ENCODE measurements at regions not wholly inside any gene's neighbourhood (a gene's known extent, or its start where the extent isn't known, plus 50 kb on each side); places are given as distances from the start of the nearest gene placed in this dataset.

DNA sequence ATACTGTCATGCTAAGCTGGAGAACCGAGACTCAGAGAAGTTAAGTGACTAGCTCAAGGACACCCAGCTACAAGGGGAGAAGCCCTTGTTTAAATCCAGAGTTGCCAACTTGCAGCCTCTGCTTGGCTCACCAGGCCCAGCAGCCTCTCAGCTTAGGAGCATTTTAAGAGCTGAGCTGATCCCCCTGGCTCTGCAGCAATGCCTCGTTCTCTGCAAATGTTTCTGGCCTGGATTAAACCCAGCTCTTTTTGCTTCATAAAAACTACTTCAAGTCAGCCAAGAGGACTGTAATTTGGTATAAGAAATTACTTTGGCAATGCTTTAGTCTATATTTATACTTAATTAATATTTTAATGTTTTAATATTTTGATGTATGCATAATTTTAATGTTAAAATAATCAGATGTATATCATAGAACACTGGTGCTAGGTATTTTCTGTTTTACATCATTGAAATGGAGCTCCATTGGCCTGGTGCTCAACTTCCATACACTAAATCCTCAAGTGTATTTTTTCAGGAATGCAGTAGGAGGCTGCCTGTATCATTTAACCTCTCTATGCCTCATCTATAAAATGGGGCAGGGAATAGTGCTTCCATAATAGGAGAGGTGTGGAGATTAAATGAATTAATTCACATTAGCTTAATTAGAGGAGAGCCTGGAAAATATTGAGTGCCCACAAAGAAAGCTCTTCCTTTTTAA, 184.2 kb downstream of the EMX2 start:
- no peak for DNase-seq (ENCODE audit: low read depth, low spot score)
- Histone ChIP-seq H3K9me3 (ENCODE audit: control insufficient read depth in 1 of 2, insufficient read depth in 1 of 2, low read depth in 1 of 2, low read length in 2 of 2) (no peaks in the 10 kb centered on the region), H3K27me3 (ENCODE audit: insufficient read depth, low read length) (peaks cover 73% of the 10 kb centered on the region), H3K79me2 (ENCODE audit: insufficient read depth, low read length) (no peaks in the 10 kb centered on the region), H3K4me3 (replicated peaks in 1 of 2; ENCODE audit: low read depth in 1 of 2, low read length in 2 of 2) (no peak overlapping the region), H2AFZ (ENCODE audit: low read depth, low read length, poor library complexity, severe bottlenecking) (no peak overlapping the region), H3K4me2 (ENCODE audit: low read length) (no peak overlapping the region), H3K9ac (ENCODE audit: low read length) (no peak overlapping the region), H3K4me1 (ENCODE audit: control insufficient read depth in 1 of 2, insufficient read depth in 2 of 2, low read length in 2 of 2) (no peaks in the 10 kb centered on the region), H3K9me2 (ENCODE audit: insufficient read depth) (no peaks in the 10 kb centered on the region), H3K27ac (ENCODE audit: low read depth, low read length) (no peak overlapping the region), H4K20me1 (ENCODE audit: insufficient read depth) (no peaks in the 10 kb centered on the region), H3K36me3 (ENCODE audit: control insufficient read depth in 1 of 2, insufficient read depth in 2 of 2, low read length in 2 of 2) (no peaks in the 10 kb centered on the region)
- intact Hi-C loops (cut with micrococcal nuclease) = loop anchor here (10.0 kb wide), 1 partner anchor 378 kb away; no protein-coding TSS in a partner anchor
- POLR2A ChIA-PET = no interaction called here
- RAD21 ChIA-PET (ENCODE audit: low non-redundant PET in 1 of 2, low total read pairs in 2 of 2, uncharacterized antibody in 2 of 2, unreplicated experiment in 2 of 2) = no interaction called here
- no peak for TF ChIP-seq JUND (IDR thresholded peaks at IDR 0.05)
- TF ChIP-seq EZH2phosphoT487 (IDR thresholded peaks at IDR 0.05; ENCODE audit: borderline replicate concordance) = no peak
- TF ChIP-seq, protein P1, sequence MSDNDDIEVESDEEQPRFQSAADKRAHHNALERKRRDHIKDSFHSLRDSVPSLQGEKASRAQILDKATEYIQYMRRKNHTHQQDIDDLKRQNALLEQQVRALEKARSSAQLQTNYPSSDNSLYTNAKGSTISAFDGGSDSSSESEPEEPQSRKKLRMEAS (IDR thresholded peaks at IDR 0.05) = no peak
- no peak for TF ChIP-seq ZNF274 (IDR thresholded peaks at IDR 0.05; ENCODE audit: low read depth, low read length)
- no peak for TF ChIP-seq SIN3A (IDR thresholded peaks at IDR 0.05; ENCODE audit: low read depth)
- TF ChIP-seq, protein P2, sequence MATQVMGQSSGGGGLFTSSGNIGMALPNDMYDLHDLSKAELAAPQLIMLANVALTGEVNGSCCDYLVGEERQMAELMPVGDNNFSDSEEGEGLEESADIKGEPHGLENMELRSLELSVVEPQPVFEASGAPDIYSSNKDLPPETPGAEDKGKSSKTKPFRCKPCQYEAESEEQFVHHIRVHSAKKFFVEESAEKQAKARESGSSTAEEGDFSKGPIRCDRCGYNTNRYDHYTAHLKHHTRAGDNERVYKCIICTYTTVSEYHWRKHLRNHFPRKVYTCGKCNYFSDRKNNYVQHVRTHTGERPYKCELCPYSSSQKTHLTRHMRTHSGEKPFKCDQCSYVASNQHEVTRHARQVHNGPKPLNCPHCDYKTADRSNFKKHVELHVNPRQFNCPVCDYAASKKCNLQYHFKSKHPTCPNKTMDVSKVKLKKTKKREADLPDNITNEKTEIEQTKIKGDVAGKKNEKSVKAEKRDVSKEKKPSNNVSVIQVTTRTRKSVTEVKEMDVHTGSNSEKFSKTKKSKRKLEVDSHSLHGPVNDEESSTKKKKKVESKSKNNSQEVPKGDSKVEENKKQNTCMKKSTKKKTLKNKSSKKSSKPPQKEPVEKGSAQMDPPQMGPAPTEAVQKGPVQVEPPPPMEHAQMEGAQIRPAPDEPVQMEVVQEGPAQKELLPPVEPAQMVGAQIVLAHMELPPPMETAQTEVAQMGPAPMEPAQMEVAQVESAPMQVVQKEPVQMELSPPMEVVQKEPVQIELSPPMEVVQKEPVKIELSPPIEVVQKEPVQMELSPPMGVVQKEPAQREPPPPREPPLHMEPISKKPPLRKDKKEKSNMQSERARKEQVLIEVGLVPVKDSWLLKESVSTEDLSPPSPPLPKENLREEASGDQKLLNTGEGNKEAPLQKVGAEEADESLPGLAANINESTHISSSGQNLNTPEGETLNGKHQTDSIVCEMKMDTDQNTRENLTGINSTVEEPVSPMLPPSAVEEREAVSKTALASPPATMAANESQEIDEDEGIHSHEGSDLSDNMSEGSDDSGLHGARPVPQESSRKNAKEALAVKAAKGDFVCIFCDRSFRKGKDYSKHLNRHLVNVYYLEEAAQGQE (IDR thresholded peaks at IDR 0.05; ENCODE audit: low read depth) = no peak
- no peak for TF ChIP-seq EGR1 (IDR thresholded peaks at IDR 0.05; ENCODE audit: low read depth)
- no peak for TF ChIP-seq FOSL1 (IDR thresholded peaks at IDR 0.05; ENCODE audit: low read depth)
- TF ChIP-seq YY1 (IDR thresholded peaks at IDR 0.05; ENCODE audit: extremely low read depth, insufficient replicate concordance, low read depth, low read length) = no peak
- TF ChIP-seq, protein P3, sequence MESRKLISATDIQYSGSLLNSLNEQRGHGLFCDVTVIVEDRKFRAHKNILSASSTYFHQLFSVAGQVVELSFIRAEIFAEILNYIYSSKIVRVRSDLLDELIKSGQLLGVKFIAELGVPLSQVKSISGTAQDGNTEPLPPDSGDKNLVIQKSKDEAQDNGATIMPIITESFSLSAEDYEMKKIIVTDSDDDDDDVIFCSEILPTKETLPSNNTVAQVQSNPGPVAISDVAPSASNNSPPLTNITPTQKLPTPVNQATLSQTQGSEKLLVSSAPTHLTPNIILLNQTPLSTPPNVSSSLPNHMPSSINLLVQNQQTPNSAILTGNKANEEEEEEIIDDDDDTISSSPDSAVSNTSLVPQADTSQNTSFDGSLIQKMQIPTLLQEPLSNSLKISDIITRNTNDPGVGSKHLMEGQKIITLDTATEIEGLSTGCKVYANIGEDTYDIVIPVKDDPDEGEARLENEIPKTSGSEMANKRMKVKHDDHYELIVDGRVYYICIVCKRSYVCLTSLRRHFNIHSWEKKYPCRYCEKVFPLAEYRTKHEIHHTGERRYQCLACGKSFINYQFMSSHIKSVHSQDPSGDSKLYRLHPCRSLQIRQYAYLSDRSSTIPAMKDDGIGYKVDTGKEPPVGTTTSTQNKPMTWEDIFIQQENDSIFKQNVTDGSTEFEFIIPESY (IDR thresholded peaks at IDR 0.05; ENCODE audit: extremely low read depth, insufficient replicate concordance, low read length) = no peak
- no peak for TF ChIP-seq ZFX (IDR thresholded peaks at IDR 0.05)
- TF ChIP-seq EZH2 (IDR thresholded peaks at IDR 0.05) = no peak
- no peak for TF ChIP-seq TCF7L2 (IDR thresholded peaks at IDR 0.05; ENCODE audit: borderline replicate concordance, extremely low read depth, insufficient read depth, insufficient read length)
- no peak for ATAC-seq
- no TSS peak for BruUV-seq (replicated peaks)
- CTCF ChIA-PET = interaction anchor here (1.4 kb wide), 1 partner anchor 14 kb away, joined by 4 read pairs; no protein-coding TSS in a partner anchor
